Ishikawa (cell line): ENCODE measurements at regions not wholly inside any gene's neighbourhood (a gene's known extent, or its start where the extent isn't known, plus 50 kb on each side); places are given as distances from the start of the nearest gene placed in this dataset.

Experiments used
- CEBPB ChIP-seq: IDR thresholded peaks from 2 replicates; pipeline ENCODE4 v1.6.1; 2012
- EGR1 ChIP-seq: IDR thresholded peaks from 2 replicates; pipeline ENCODE4 v1.6.1; 2012
- EP300 ChIP-seq: IDR thresholded peaks from 2 replicates; pipeline ENCODE4 v1.6.1; 2012; ENCODE audit warnings: borderline replicate concordance
- FOXM1 ChIP-seq: IDR thresholded peaks from 2 replicates; pipeline ENCODE4 v1.6.1; 2012; ENCODE audit warnings: low read depth, borderline replicate concordance
- MAX ChIP-seq: IDR thresholded peaks from 2 replicates; pipeline ENCODE4 v1.6.1; 2012
- NFIC ChIP-seq: IDR thresholded peaks from 2 replicates; pipeline ENCODE4 v1.6.1; 2012
- RAD21 ChIP-seq: IDR thresholded peaks from 2 replicates; pipeline ENCODE4 v1.6.1; 2012; ENCODE audit warnings: low read depth
- REST ChIP-seq: IDR thresholded peaks from 2 replicates; pipeline ENCODE4 v1.6.1; 2012; ENCODE audit warnings: low read depth, mild to moderate bottlenecking
- TAF1 ChIP-seq: IDR thresholded peaks from 2 replicates; pipeline ENCODE4 v1.6.1; 2012; ENCODE audit warnings: low read depth, mild to moderate bottlenecking
- USF1 ChIP-seq: IDR thresholded peaks from 2 replicates; pipeline ENCODE4 v1.6.1; 2012

- TF ChIP-seq REST = no peak
- TF ChIP-seq EP300 = no peak
- TF ChIP-seq TAF1 = no peak
- no peak for TF ChIP-seq CEBPB
- no peak for TF ChIP-seq RAD21
- TF ChIP-seq MAX = no peak
- TF ChIP-seq NFIC = no peak
- TF ChIP-seq USF1 = no peak
- TF ChIP-seq EGR1 = no peak
- no peak for TF ChIP-seq FOXM1
These were observed 386.9 kb upstream of the IRX4 start for GRCh38 chr5:2269656-2270055.
